Endothelial cell of umbilical vein (primary cell): ENCODE measurements at regions not wholly inside any gene's neighbourhood (a gene's known extent, or its start where the extent isn't known, plus 50 kb on each side); places are given as distances from the start of the nearest gene placed in this dataset.
A peak's percentile ranks its signal among the peaks of the same experiment; 100 is the strongest.

Experiments
- BruUV-seq: library from RNA; stranded (reverse); fragments of 400-500 nt; replicated peaks from 2 replicates; lab custom pipeline; 2021; lab: Mats Ljungman, UMichigan
- CTCF ChIA-PET: fragments of 300-600, 350-600 bp; sonication (Branson Sonifier 250); formaldehyde crosslinking; loops from one replicate; lab custom pipeline; 2021; ENCODE audit warnings: antibody characterized with exemption, inconsistent platforms; lab: Charles Lee
- POLR2A ChIA-PET: fragments of 300-600, 350-600 bp; sonication (Branson Sonifier 250); formaldehyde crosslinking; loops from one replicate; lab custom pipeline; 2021; ENCODE audit warnings: antibody characterized with exemption, inconsistent platforms; lab: Charles Lee
- DNase-seq: peaks from one replicate; pipeline ENCODE4 v3.0.0-alpha.2; 2011; ENCODE audit warnings: low read depth, low spot score
- FAIRE-seq: peaks from 2 replicates; lab custom pipeline; 2011; peaks lifted over from hg19 to GRCh38; lab: Jason Lieb, UNC
- H2AFZ ChIP-seq: 2 replicates; pipeline ENCODE4 v1.6.0; 2012; ENCODE audit warnings: low read depth, low read length, control low read depth, inconsistent platforms
- H3K27ac ChIP-seq: 2 replicates; pipeline ENCODE4 v1.5.1; 2011; ENCODE audit warnings: low read depth, mild to moderate bottlenecking, control low read depth, low read length, moderate library complexity; ENCODE audit not compliant: insufficient read depth
- H3K27me3 ChIP-seq, 2 experiments: 2 replicates each; pipeline versions ENCODE4 v1.6.0 to v1.6.1; 2011; ENCODE audit warnings: low read length in 2 of 2, mixed read lengths in 1 of 2; ENCODE audit not compliant: control insufficient read depth in 2 of 2, insufficient read depth in 2 of 2
- H3K36me3 ChIP-seq, 2 experiments: 2 replicates in 1 of 2; 3 replicates in 1 of 2; pipeline ENCODE4 v1.5.1; 2011; ENCODE audit warnings: low read length in 2 of 2, mild to moderate bottlenecking in 1 of 2, moderate library complexity in 1 of 2; ENCODE audit not compliant: control insufficient read depth in 2 of 2, insufficient read depth in 2 of 2; ENCODE audit errors: extremely low read depth in 1 of 2
- H3K4me1 ChIP-seq: 3 replicates; pipeline ENCODE4 v1.5.1; 2011; ENCODE audit warnings: mild to moderate bottlenecking, low read length; ENCODE audit not compliant: control insufficient read depth, insufficient read depth; ENCODE audit errors: extremely low read depth
- H3K4me2 ChIP-seq: 2 replicates; pipeline ENCODE4 v1.6.1; 2011; ENCODE audit warnings: low read length, control low read depth, mixed read lengths; ENCODE audit not compliant: insufficient read depth
- H3K4me3 ChIP-seq, 3 experiments: fragments of 200-600 bp in 1 of 3; sonication (generic), shearing (Covaris generic) in 1 of 3; replicated peaks in 1 of 3; 2 replicates each; pipeline ENCODE4 v1.5.1; 2011 to 2016; ENCODE audit warnings: control low read depth in 3 of 3, low read length in 3 of 3, mild to moderate bottlenecking in 2 of 3, inconsistent platforms in 1 of 3, low read depth in 1 of 3, moderate library complexity in 1 of 3; ENCODE audit not compliant: insufficient read depth in 1 of 3
- H3K79me2 ChIP-seq: 2 replicates; pipeline ENCODE4 v1.6.0; 2012; ENCODE audit warnings: low read length, inconsistent platforms; ENCODE audit not compliant: control insufficient read depth, insufficient read depth
- H3K9ac ChIP-seq: replicated peaks from 2 replicates; pipeline ENCODE3; 2011; ENCODE audit warnings: low read length, control low read depth; ENCODE audit not compliant: insufficient read depth; ENCODE audit errors: extremely low read depth
- H3K9me1 ChIP-seq: replicated peaks from 3 replicates; pipeline ENCODE4 v1.6.0; 2011; ENCODE audit warnings: mild to moderate bottlenecking, low read length; ENCODE audit not compliant: control insufficient read depth, insufficient read depth; ENCODE audit errors: extremely low read depth
- H3K9me3 ChIP-seq: replicated peaks from 2 replicates; pipeline ENCODE4 v1.5.1; 2012; ENCODE audit warnings: low read length, inconsistent platforms; ENCODE audit not compliant: control insufficient read depth, insufficient read depth
- H4K20me1 ChIP-seq: replicated peaks from 2 replicates; pipeline ENCODE3; 2011; ENCODE audit warnings: mild to moderate bottlenecking, low read length; ENCODE audit not compliant: control insufficient read depth, insufficient read depth; ENCODE audit errors: extremely low read depth
- CTCF ChIP-seq, 2 donors: IDR thresholded peaks; 1 replicate in 1 of 2; 2 replicates in 1 of 2; pipeline ENCODE4 v1.5.1; 2011; ENCODE audit warnings: low read length in 2 of 2, mild to moderate bottlenecking in 2 of 2, moderate library complexity in 2 of 2, control low read depth in 1 of 2, inconsistent platforms in 1 of 2, low read depth in 1 of 2; ENCODE audit not compliant: insufficient read depth in 1 of 2; ENCODE audit errors: extremely low read depth in 1 of 2
- EZH2 ChIP-seq: IDR thresholded peaks from 2 replicates; pipeline ENCODE4 v1.6.1; 2012; ENCODE audit warnings: borderline replicate concordance, low read depth, mild to moderate bottlenecking, moderate library complexity, low read length, inconsistent platforms; ENCODE audit not compliant: severe bottlenecking
- FOS ChIP-seq: IDR thresholded peaks from 2 replicates; pipeline ENCODE4 v1.6.1; 2011; ENCODE audit warnings: mild to moderate bottlenecking, low read length, moderate library complexity, borderline replicate concordance; ENCODE audit not compliant: insufficient read depth
- GATA2 ChIP-seq: IDR thresholded peaks from 2 replicates; pipeline ENCODE4 v1.7.0; 2011; ENCODE audit warnings: low read depth, mild to moderate bottlenecking, moderate library complexity, mixed read lengths, low read length; ENCODE audit not compliant: insufficient read length, insufficient read depth
- JUN ChIP-seq: IDR thresholded peaks from 2 replicates; pipeline ENCODE4 v1.6.1; 2011; ENCODE audit warnings: borderline replicate concordance, low read depth; ENCODE audit not compliant: insufficient read length, insufficient read depth
- MAX ChIP-seq: IDR thresholded peaks from 2 replicates; pipeline ENCODE4 v1.6.1; 2011; ENCODE audit not compliant: insufficient read depth, insufficient read length
- MYC ChIP-seq: IDR thresholded peaks from one replicate; pipeline ENCODE4 v1.6.1; 2011; ENCODE audit warnings: mild to moderate bottlenecking, low read depth, low read length
- POLR2A ChIP-seq: IDR thresholded peaks from 2 replicates; pipeline ENCODE4 v1.6.1; 2012; ENCODE audit warnings: low read depth, mild to moderate bottlenecking, control low read depth, low read length
- POLR2AphosphoS5 ChIP-seq: IDR thresholded peaks from 2 replicates; pipeline ENCODE4 v1.6.1; 2012; ENCODE audit warnings: low read depth, mild to moderate bottlenecking, control low read depth, low read length, moderate library complexity; ENCODE audit not compliant: insufficient read depth
- dilution Hi-C: fragments of 300-500 bp; cut with MboI; formaldehyde crosslinking; loops from one replicate; pipeline ENCODE4 v1.15.0; 2019; ENCODE audit warnings: low sequenced_read_pairs; ENCODE audit not compliant: extremely low pct_ligation_motif_present
- intact Hi-C: fragments of 100-400 bp; cut with micrococcal nuclease; formaldehyde crosslinking; loops from one replicate; pipeline ENCODE4 v1.10.0; 2022

GRCh38 chr6:91337967-91338366 lies 751.1 kb upstream of the MAP3K7 start:
- H3K79me2 ChIP-seq = no peaks in the 10 kb centered on the region
- H3K4me2 ChIP-seq = no peak overlapping the region
- no peaks in the 10 kb centered on the region for H3K4me1 ChIP-seq
- no peak overlapping the region for H3K27ac ChIP-seq
- no peak overlapping the region for H2AFZ ChIP-seq
- H4K20me1 ChIP-seq = no peaks in the 10 kb centered on the region
- dilution Hi-C loops = no loop called here
- H3K36me3 ChIP-seq = no peaks in the 10 kb centered on the region
- H3K9ac ChIP-seq = no peak overlapping the region
- ChIA-PET CTCF (interaction anchor here (0.9 kb wide), 1 partner anchor 175 kb away, joined by 3 read pairs; no protein-coding TSS in a partner anchor), POLR2A (no interaction called here)
- FAIRE-seq = no peak
- TF ChIP-seq CTCF (IDR thresholded peaks at IDR 0.05; ENCODE audit: extremely low read depth in 1 of 2, insufficient read depth in 1 of 2, low read depth in 1 of 2, low read length in 2 of 2) (peak in 1 of 2 donors; percentile 9), EZH2 (no peak)
- no peaks in the 10 kb centered on the region for H3K27me3 ChIP-seq
- no peaks in the 10 kb centered on the region for H3K9me3 ChIP-seq
- BruUV-seq = no TSS peak
- intact Hi-C loops = no loop called here
- H3K9me1 ChIP-seq = no peaks in the 10 kb centered on the region
- no peak overlapping the region for H3K4me3 ChIP-seq
- DNase-seq = no peak

- POLR2A ChIA-PET = no interaction called here
- intact Hi-C loops = loop anchor here (1.0 kb wide), 3 partner anchors 203 to 1313 kb away; no protein-coding TSS in a partner anchor
- Histone ChIP-seq H3K4me3 (no peak overlapping the region), H3K36me3 (no peaks in the 10 kb centered on the region), H3K79me2 (no peaks in the 10 kb centered on the region), H3K9me3 (no peaks in the 10 kb centered on the region), H3K4me1 (no peaks in the 10 kb centered on the region), H2AFZ (no peak overlapping the region), H3K9me1 (no peaks in the 10 kb centered on the region), H3K27me3 (no peaks in the 10 kb centered on the region), H3K27ac (no peak overlapping the region), H3K9ac (no peak overlapping the region), H4K20me1 (no peaks in the 10 kb centered on the region), H3K4me2 (no peak overlapping the region)
- CTCF ChIA-PET = interaction anchor here (0.9 to 5.5 kb wide), 5 partner anchors 104 to 1314 kb away, joined by 3 to 65 read pairs (median 9); no protein-coding TSS in a partner anchor
- no peak for TF ChIP-seq MAX
- TF ChIP-seq POLR2AphosphoS5 = no peak
- no peak for TF ChIP-seq JUN
- no peak for TF ChIP-seq CTCF (IDR thresholded peaks at IDR 0.05; ENCODE audit: extremely low read depth in 1 of 2, insufficient read depth in 1 of 2, low read depth in 1 of 2, low read length in 2 of 2)
- TF ChIP-seq MYC = no peak
- TF ChIP-seq FOS = no peak
- no peak for TF ChIP-seq POLR2A
- TF ChIP-seq EZH2 = no peak
- no peak for TF ChIP-seq GATA2
- no peak for FAIRE-seq
- dilution Hi-C loops = no loop called here
- BruUV-seq = no TSS peak
- DNase-seq = no peak
These were observed 744.0 kb upstream of the MAP3K7 start for GRCh38 chr6:91330896-91331295.
